CD4-positive, alpha-beta T cell (primary cell): ENCODE measurements at regions not wholly inside any gene's neighbourhood (a gene's known extent, or its start where the extent isn't known, plus 50 kb on each side); places are given as distances from the start of the nearest gene placed in this dataset.

Source experiments
- ATAC-seq: fragments of 200-7000 bp; cut with Tn5 transposase; one replicate; pipeline ENCODE4 v1.10.0; 2022; ENCODE audit warnings: mild to moderate bottlenecking; ENCODE audit not compliant: poor library complexity
- CTCF ChIA-PET: fragments of 350-600 bp; sonication (Branson Sonifier 250); formaldehyde crosslinking; loops from one replicate; lab custom pipeline; 2021; ENCODE audit warnings: antibody characterized with exemption, inconsistent platforms; lab: Charles Lee
- POLR2A ChIA-PET: fragments of 350-600 bp; sonication (Branson Sonifier 250); formaldehyde crosslinking; loops from one replicate; lab custom pipeline; 2021; ENCODE audit warnings: antibody characterized with exemption, inconsistent platforms; lab: Charles Lee
- DNase-seq, 14 experiments: peaks; one replicate each; pipeline ENCODE4 v3.0.0-alpha.2; 2013 to 2020; ENCODE audit warnings: mixed read lengths in 2 of 14
- H3K27ac ChIP-seq, 2 donors: one replicate each; pipeline versions ENCODE4 v1.5.1 to v1.7.0; 2013; ENCODE audit warnings: low read length in 2 of 2, low read depth in 1 of 2, mild to moderate bottlenecking in 1 of 2
- H3K27me3 ChIP-seq, 2 experiments: 1 replicate in 1 of 2; 2 replicates in 1 of 2; pipeline versions ENCODE4 v1.6.1 to v1.7.0; 2013; ENCODE audit warnings: low read length in 2 of 2, control low read depth in 1 of 2, mild to moderate bottlenecking in 1 of 2, moderate library complexity in 1 of 2; ENCODE audit not compliant: insufficient read depth in 2 of 2, control insufficient read depth in 1 of 2
- H3K36me3 ChIP-seq: one replicate; pipeline ENCODE4 v1.6.1; 2013; ENCODE audit warnings: low read length, control low read depth; ENCODE audit not compliant: insufficient read depth
- H3K4me1 ChIP-seq: one replicate; pipeline ENCODE4 v1.6.1; 2013; ENCODE audit warnings: low read length, control low read depth; ENCODE audit not compliant: insufficient read depth
- H3K4me3 ChIP-seq: one replicate; pipeline ENCODE4 v1.5.1; 2013; ENCODE audit warnings: mild to moderate bottlenecking, low read length, moderate library complexity
- H3K9me3 ChIP-seq, 2 experiments: 1 replicate in 1 of 2; 2 replicates in 1 of 2; pipeline versions ENCODE4 v1.6.1 to v1.7.0; 2013; ENCODE audit warnings: low read length in 2 of 2, mild to moderate bottlenecking in 2 of 2, control low read depth in 1 of 2, moderate library complexity in 1 of 2; ENCODE audit not compliant: control insufficient read depth in 1 of 2, insufficient read depth in 1 of 2
- H3K27ac Mint-ChIP-seq: one replicate; pipeline ENCODE4 v1.8.0; 2020; ENCODE audit warnings: mixed read lengths
- H3K27me3 Mint-ChIP-seq: one replicate; pipeline ENCODE4 v1.8.0; 2021; ENCODE audit warnings: mixed read lengths
- H3K36me3 Mint-ChIP-seq: one replicate; pipeline ENCODE4 v1.8.0; 2021; ENCODE audit warnings: low read depth, mixed read lengths
- H3K4me1 Mint-ChIP-seq: one replicate; pipeline ENCODE4 v1.8.0; 2021; ENCODE audit warnings: low read depth, mixed read lengths
- H3K4me3 Mint-ChIP-seq: one replicate; pipeline ENCODE4 v1.8.0; 2020; ENCODE audit warnings: mild to moderate bottlenecking, mixed read lengths
- H3K9me3 Mint-ChIP-seq: one replicate; pipeline ENCODE4 v1.8.0; 2020; ENCODE audit warnings: mixed read lengths
- CTCF ChIP-seq: fragments of 200-600 bp; IDR thresholded peaks from one replicate; pipeline ENCODE4 v1.8.0; 2022; ENCODE audit warnings: antibody characterized with exemption, mild to moderate bottlenecking
- intact Hi-C, 2 experiments: fragments of 100-400 bp; cut with DNase I in 1 of 2; cut with micrococcal nuclease in 1 of 2; formaldehyde crosslinking; loops; one replicate each; pipeline versions ENCODE4 v1.15.1 to v1.9.0; 2023 to 2025; cut with DNase I, micrococcal nuclease

- Histone ChIP-seq H3K27me3 (no peaks in the 10 kb centered on the region), H3K9me3 (no peaks in the 10 kb centered on the region), H3K27ac (no peak overlapping the region), H3K4me3 (no peak overlapping the region), H3K36me3 (no peaks in the 10 kb centered on the region), H3K4me1 (no peaks in the 10 kb centered on the region)
- no peaks in the 10 kb centered on the region for H3K9me3 Mint-ChIP-seq
- DNase-seq (no peak), ATAC-seq (no peak)
- H3K36me3 Mint-ChIP-seq = no peaks in the 10 kb centered on the region
- H3K27me3 Mint-ChIP-seq = no peaks in the 10 kb centered on the region
- H3K4me3 Mint-ChIP-seq = no peak overlapping the region
- ChIA-PET CTCF (no interaction called here), POLR2A (no interaction called here)
- no peak for TF ChIP-seq CTCF
- intact Hi-C loops = no loop called here
- peaks cover 16% of the 10 kb centered on the region for H3K4me1 Mint-ChIP-seq
- no peak overlapping the region for H3K27ac Mint-ChIP-seq
Observed at GRCh38 chr5:103391659-103392058, 133.1 kb downstream of the MACIR start.

DNA sequence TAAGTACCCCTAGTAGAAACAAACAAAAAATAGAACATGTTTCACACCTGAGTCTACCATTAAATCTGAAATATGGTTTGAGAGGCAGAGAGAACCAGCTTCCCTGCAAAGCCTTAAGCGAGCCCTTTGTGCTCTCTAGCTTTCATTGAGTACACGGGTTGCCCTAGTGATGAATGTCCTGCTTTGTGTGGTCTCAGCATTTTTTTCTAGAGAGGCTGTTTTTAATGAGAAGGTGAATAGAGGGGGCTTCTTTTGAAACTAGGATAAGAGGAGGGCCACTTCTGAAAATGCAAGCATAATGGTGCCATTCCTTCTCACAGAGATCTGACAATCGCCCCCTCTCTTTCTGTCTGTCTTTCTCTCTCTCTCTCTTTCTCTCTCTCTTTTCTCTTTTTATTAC, 131.3 kb downstream of the MACIR start:
- no peaks in the 10 kb centered on the region for H3K27me3 ChIP-seq
- Mint-ChIP-seq H3K27me3 (no peaks in the 10 kb centered on the region), H3K4me1 (peaks cover 14% of the 10 kb centered on the region), H3K36me3 (no peaks in the 10 kb centered on the region), H3K27ac (no peak overlapping the region), H3K4me3 (no peak overlapping the region), H3K9me3 (peaks cover under 1% of the 10 kb centered on the region)
- H3K4me1 ChIP-seq = no peaks in the 10 kb centered on the region
- intact Hi-C loops = no loop called here
- no peaks in the 10 kb centered on the region for H3K9me3 ChIP-seq
- H3K36me3 ChIP-seq = no peaks in the 10 kb centered on the region
- no peak overlapping the region for H3K4me3 ChIP-seq
- ChIA-PET CTCF (interaction anchor here (1.6 kb wide), 1 partner anchor 9 kb away, joined by 3 read pairs; no protein-coding TSS in a partner anchor), POLR2A (no interaction called here)
- DNase-seq = no peak
- no peak for TF ChIP-seq CTCF
- no peak for ATAC-seq
- H3K27ac ChIP-seq = no peak overlapping the region

- ChIA-PET POLR2A (no interaction called here), CTCF (interaction anchor here (1.6 kb wide), 1 partner anchor 9 kb away, joined by 3 read pairs; no protein-coding TSS in a partner anchor)
- Histone ChIP-seq H3K4me1 (no peaks in the 10 kb centered on the region), H3K4me3 (no peak overlapping the region), H3K27me3 (no peaks in the 10 kb centered on the region), H3K9me3 (no peaks in the 10 kb centered on the region), H3K36me3 (no peaks in the 10 kb centered on the region), H3K27ac (no peak overlapping the region)
- H3K4me3 Mint-ChIP-seq = no peak overlapping the region
- ATAC-seq = no peak
- H3K9me3 Mint-ChIP-seq = peaks cover 5% of the 10 kb centered on the region
- peaks cover 9% of the 10 kb centered on the region for H3K4me1 Mint-ChIP-seq
- TF ChIP-seq CTCF = no peak
- intact Hi-C loops = no loop called here
- H3K27ac Mint-ChIP-seq = no peak overlapping the region
- H3K27me3 Mint-ChIP-seq = no peaks in the 10 kb centered on the region
- H3K36me3 Mint-ChIP-seq = no peaks in the 10 kb centered on the region
- no peak for DNase-seq
Observed at GRCh38 chr5:103389357-103389756, 130.8 kb downstream of the MACIR start.
